WTC11 (cell line): ENCODE measurements at regions not wholly inside any gene's neighbourhood (a gene's known extent, or its start where the extent isn't known, plus 50 kb on each side); places are given as distances from the start of the nearest gene placed in this dataset.

Source experiments
- ATAC-seq: fragments of 200-7000 bp; cut with Tn5 transposase; 2 replicates; pipeline ENCODE4 v1.10.0; 2021; ENCODE audit warnings: mild to moderate bottlenecking, moderate library complexity
- CTCF ChIA-PET: fragments of 300-600 bp; sonication (Branson Sonifier 250); formaldehyde crosslinking; loops from one replicate; lab custom pipeline; 2021; ENCODE audit warnings: antibody characterized with exemption; lab: Charles Lee
- POLR2A ChIA-PET: fragments of 350-600 bp; sonication (Branson Sonifier 250); formaldehyde crosslinking; loops from one replicate; lab custom pipeline; 2021; ENCODE audit warnings: antibody characterized with exemption; lab: Charles Lee
- DNase-seq: peaks from one replicate; pipeline ENCODE4 v3.0.0; 2021; ENCODE audit warnings: low spot score
- H3K27ac Mint-ChIP-seq: 2 replicates; pipeline ENCODE4 v1.8.0; 2021; ENCODE audit warnings: mixed read lengths
- H3K27me3 Mint-ChIP-seq: 2 replicates; pipeline ENCODE4 v1.8.0; 2021; ENCODE audit warnings: low read depth, mild to moderate bottlenecking, moderate library complexity, mixed read lengths
- H3K36me3 Mint-ChIP-seq: 2 replicates; pipeline ENCODE4 v1.8.0; 2021; ENCODE audit warnings: mixed read lengths
- H3K4me1 Mint-ChIP-seq: 2 replicates; pipeline ENCODE4 v1.8.0; 2022; ENCODE audit warnings: mixed read lengths
- H3K4me3 Mint-ChIP-seq: 2 replicates; pipeline ENCODE4 v1.8.0; 2021; ENCODE audit warnings: mild to moderate bottlenecking, moderate library complexity, mixed read lengths
- H3K9me3 Mint-ChIP-seq: 2 replicates; pipeline ENCODE4 v1.8.0; 2021; ENCODE audit warnings: mixed read lengths
- AFF4 ChIP-seq: sonication (generic); formaldehyde crosslinking; IDR thresholded peaks from 2 replicates; pipeline ENCODE4 v1.8.1; 2023; ENCODE audit warnings: mild to moderate bottlenecking, missing genetic modification reagents, borderline replicate concordance
- ATF1 ChIP-seq: sonication (generic); formaldehyde crosslinking; IDR thresholded peaks from 2 replicates; pipeline ENCODE4 v1.8.1; 2023; ENCODE audit warnings: mild to moderate bottlenecking, moderate library complexity, missing genetic modification reagents
- CREB1 ChIP-seq: sonication (generic); formaldehyde crosslinking; IDR thresholded peaks from 2 replicates; pipeline ENCODE4 v1.8.0; 2023; ENCODE audit warnings: mild to moderate bottlenecking, missing genetic modification reagents
- CREM ChIP-seq: sonication (generic); formaldehyde crosslinking; IDR thresholded peaks from 2 replicates; pipeline ENCODE4 v1.8.1; 2022; ENCODE audit warnings: mild to moderate bottlenecking, missing genetic modification reagents, moderate library complexity
- FOXP1 ChIP-seq: sonication (generic); formaldehyde crosslinking; IDR thresholded peaks from 2 replicates; pipeline ENCODE4 v1.8.0; 2022; ENCODE audit warnings: missing genetic modification reagents, mild to moderate bottlenecking, moderate library complexity, borderline replicate concordance
- GTF2I ChIP-seq: fragments of 250-450 bp; sonication (Bioruptor Pico); conservative IDR thresholded peaks from 2 replicates; pipeline ENCODE4 v1.4.0; 2021; ENCODE audit warnings: mild to moderate bottlenecking
- IRF2 ChIP-seq: sonication (generic); formaldehyde crosslinking; IDR thresholded peaks from 2 replicates; pipeline ENCODE4 v1.8.0; 2022; ENCODE audit warnings: low read depth, missing genetic modification reagents, borderline replicate concordance
- MAX ChIP-seq: sonication (generic); formaldehyde crosslinking; IDR thresholded peaks from 2 replicates; pipeline ENCODE4 v1.8.0; 2022; ENCODE audit warnings: mild to moderate bottlenecking, missing genetic modification reagents
- MLX ChIP-seq: sonication (generic); formaldehyde crosslinking; IDR thresholded peaks from 2 replicates; pipeline ENCODE4 v1.8.1; 2023; ENCODE audit warnings: mild to moderate bottlenecking, missing genetic modification reagents, moderate library complexity
- MYBL2 ChIP-seq: sonication (generic); formaldehyde crosslinking; IDR thresholded peaks from 2 replicates; pipeline ENCODE4 v1.8.1; 2023; ENCODE audit warnings: mild to moderate bottlenecking, moderate library complexity, missing genetic modification reagents
- NFATC4 ChIP-seq: fragments of 250-450 bp; sonication (Bioruptor Pico); IDR thresholded peaks from 2 replicates; pipeline ENCODE4 v1.9.0; 2021; ENCODE audit warnings: mild to moderate bottlenecking
- NR3C1 ChIP-seq: sonication (generic); formaldehyde crosslinking; conservative IDR thresholded peaks from 2 replicates; pipeline ENCODE4 v1.8.1; 2023; ENCODE audit warnings: low read depth, mild to moderate bottlenecking, missing genetic modification reagents
- OVOL2 ChIP-seq: fragments of 250-450 bp; sonication (Bioruptor Pico); IDR thresholded peaks from 2 replicates; pipeline ENCODE4 v1.9.0; 2021; ENCODE audit warnings: mild to moderate bottlenecking, borderline replicate concordance
- ZNF138 ChIP-seq: sonication (generic); formaldehyde crosslinking; conservative IDR thresholded peaks from 2 replicates; pipeline ENCODE4 v1.8.1; 2022; ENCODE audit warnings: mild to moderate bottlenecking, moderate library complexity, missing genetic modification reagents
- ZNF281 ChIP-seq: sonication (generic); formaldehyde crosslinking; IDR thresholded peaks from 2 replicates; pipeline ENCODE4 v1.8.0; 2023; ENCODE audit warnings: mild to moderate bottlenecking, missing genetic modification reagents
- ZNF512 ChIP-seq: sonication (generic); formaldehyde crosslinking; IDR thresholded peaks from 2 replicates; pipeline ENCODE4 v1.8.1; 2022; ENCODE audit warnings: missing genetic modification reagents, borderline replicate concordance

- no peak overlapping the region for H3K4me3 Mint-ChIP-seq
- ATAC-seq (no peak), DNase-seq (no peak)
- no peak for TF ChIP-seq MAX (CRISPR knock-in tag)
- TF ChIP-seq GTF2I (CRISPR knock-in tag), result no peak
- TF ChIP-seq CREM (CRISPR knock-in tag), result no peak
- ChIA-PET POLR2A (no interaction called here), CTCF (no interaction called here)
- H3K36me3 Mint-ChIP-seq, result no peaks in the 10 kb centered on the region
- H3K27ac Mint-ChIP-seq, result no peak overlapping the region
- peaks cover 10% of the 10 kb centered on the region for H3K4me1 Mint-ChIP-seq
- H3K27me3 Mint-ChIP-seq, result no peaks in the 10 kb centered on the region
- H3K9me3 Mint-ChIP-seq, result peaks cover 8% of the 10 kb centered on the region; the same call in 1 of the 2 replicates
Measured at GRCh38 chr3:28711293-28711692, 362.7 kb upstream of the AZI2 start.

GRCh38 chr3:28716939-28717338 is 368.3 kb upstream of the AZI2 start:
- ChIA-PET CTCF (no interaction called here), POLR2A (no interaction called here)
- TF ChIP-seq MLX (no peak), AFF4 (no peak), CREB1 (CRISPR knock-in tag) (no peak), ZNF512 (CRISPR knock-in tag) (no peak), IRF2 (no peak), ATF1 (CRISPR knock-in tag) (no peak), OVOL2 (no peak), GTF2I (CRISPR knock-in tag) (no peak), MYBL2 (CRISPR knock-in tag) (no peak), NFATC4 (CRISPR knock-in tag) (no peak), FOXP1 (CRISPR knock-in tag) (no peak), ZNF138 (CRISPR knock-in tag) (no peak), NR3C1 (CRISPR knock-in tag) (no peak), ZNF281 (CRISPR knock-in tag) (no peak)
- no peaks in the 10 kb centered on the region for H3K36me3 Mint-ChIP-seq
- H3K27ac Mint-ChIP-seq, result no peak overlapping the region
- H3K4me3 Mint-ChIP-seq, result no peak overlapping the region
- H3K4me1 Mint-ChIP-seq, result peaks cover 12% of the 10 kb centered on the region
- H3K27me3 Mint-ChIP-seq, result no peaks in the 10 kb centered on the region
- ATAC-seq, result peak; percentile 38; the same call in 1 of the 2 replicates
- H3K9me3 Mint-ChIP-seq, result peaks cover 8% of the 10 kb centered on the region; the same call in 1 of the 2 replicates
- no peak for DNase-seq
